ENCODE measurements at regions not wholly inside any gene's neighbourhood (a gene's known extent, or its start where the extent isn't known, plus 50 kb on each side); places are given as distances from the start of the nearest gene placed in this dataset.

DNA sequence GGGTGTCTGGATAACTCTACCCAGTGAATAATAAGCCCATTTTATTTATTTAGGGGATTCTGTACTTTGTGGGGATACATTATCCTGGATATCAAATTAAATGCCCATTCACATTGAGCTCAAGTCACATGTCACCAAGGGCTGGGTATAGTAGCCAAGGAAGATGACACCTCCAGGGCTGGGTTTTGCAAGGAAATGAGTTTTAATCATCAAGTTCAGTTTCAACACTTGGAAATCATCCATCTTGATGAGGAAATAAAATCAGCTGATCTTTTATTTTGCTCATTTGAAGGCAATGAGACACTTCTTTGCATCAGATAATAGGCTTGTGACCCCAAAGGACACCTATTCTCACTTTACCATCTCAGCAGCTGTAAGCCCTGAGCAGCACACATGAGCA lies 80.0 kb upstream of the TNR start:
- Histone ChIP-seq H3K36me3 (ENCODE audit: low read length) (no peaks in the 10 kb centered on the region), H4K20me1 (ENCODE audit: low read depth, low read length) (no peaks in the 10 kb centered on the region), H3K79me2 (ENCODE audit: insufficient read depth, low read length) (no peaks in the 10 kb centered on the region), H3F3A (ENCODE audit: insufficient read depth) (no peaks in the 10 kb centered on the region), H3K9ac (ENCODE audit: low read length) (no peak overlapping the region), H3K27ac (ENCODE audit: low read depth, low read length) (no peak overlapping the region), H3K4me3 (ENCODE audit: insufficient read depth, low read length, poor library complexity, severe bottlenecking) (no peak overlapping the region), H3K9me3 (ENCODE audit: insufficient read depth, low read length) (no peaks in the 10 kb centered on the region), H3K4me2 (ENCODE audit: low read depth, low read length, poor library complexity, severe bottlenecking) (no peak overlapping the region), H3K27me3 (ENCODE audit: low read length) (no peaks in the 10 kb centered on the region), H2AFZ (ENCODE audit: low read depth, low read length, severe bottlenecking) (no peak overlapping the region), H3K9me2 (replicated peaks; ENCODE audit: insufficient read depth, low read length) (no peaks in the 10 kb centered on the region)
- TF ChIP-seq, protein P1, sequence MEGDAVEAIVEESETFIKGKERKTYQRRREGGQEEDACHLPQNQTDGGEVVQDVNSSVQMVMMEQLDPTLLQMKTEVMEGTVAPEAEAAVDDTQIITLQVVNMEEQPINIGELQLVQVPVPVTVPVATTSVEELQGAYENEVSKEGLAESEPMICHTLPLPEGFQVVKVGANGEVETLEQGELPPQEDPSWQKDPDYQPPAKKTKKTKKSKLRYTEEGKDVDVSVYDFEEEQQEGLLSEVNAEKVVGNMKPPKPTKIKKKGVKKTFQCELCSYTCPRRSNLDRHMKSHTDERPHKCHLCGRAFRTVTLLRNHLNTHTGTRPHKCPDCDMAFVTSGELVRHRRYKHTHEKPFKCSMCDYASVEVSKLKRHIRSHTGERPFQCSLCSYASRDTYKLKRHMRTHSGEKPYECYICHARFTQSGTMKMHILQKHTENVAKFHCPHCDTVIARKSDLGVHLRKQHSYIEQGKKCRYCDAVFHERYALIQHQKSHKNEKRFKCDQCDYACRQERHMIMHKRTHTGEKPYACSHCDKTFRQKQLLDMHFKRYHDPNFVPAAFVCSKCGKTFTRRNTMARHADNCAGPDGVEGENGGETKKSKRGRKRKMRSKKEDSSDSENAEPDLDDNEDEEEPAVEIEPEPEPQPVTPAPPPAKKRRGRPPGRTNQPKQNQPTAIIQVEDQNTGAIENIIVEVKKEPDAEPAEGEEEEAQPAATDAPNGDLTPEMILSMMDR (IDR thresholded peaks at IDR 0.05; ENCODE audit: insufficient read depth, low read length, poor library complexity, severe bottlenecking) = no peak
- no peak for TF ChIP-seq EZH2phosphoT487 (conservative IDR thresholded peaks at IDR 0.05; ENCODE audit: low read length)

DNA sequence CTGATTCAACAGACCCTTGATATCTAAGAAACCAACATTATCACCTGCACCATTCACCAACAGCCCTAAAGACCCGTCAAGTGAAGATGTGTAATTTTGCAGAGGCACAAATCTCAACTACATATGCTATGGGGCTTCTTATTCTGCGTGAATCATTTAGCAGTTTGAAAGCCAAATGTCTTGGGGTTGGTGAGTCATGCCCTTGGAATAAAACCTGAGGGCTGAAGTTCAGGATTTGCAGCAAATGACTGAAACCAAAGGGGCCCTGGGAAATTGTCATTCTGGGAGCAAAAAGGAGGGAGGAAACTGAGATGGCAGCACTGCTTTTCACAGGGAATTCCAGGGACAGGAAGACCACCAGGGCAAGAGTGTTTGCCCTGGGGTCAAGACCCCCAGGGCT lies 79.2 kb upstream of the TNR start:
- Histone ChIP-seq H3K4me2 (ENCODE audit: low read depth, low read length, poor library complexity, severe bottlenecking) (no peak overlapping the region), H3F3A (ENCODE audit: insufficient read depth) (no peaks in the 10 kb centered on the region), H3K9ac (ENCODE audit: low read length) (no peak overlapping the region), H2AFZ (ENCODE audit: low read depth, low read length, severe bottlenecking) (no peak overlapping the region), H3K36me3 (ENCODE audit: low read length) (no peaks in the 10 kb centered on the region), H4K20me1 (ENCODE audit: low read depth, low read length) (no peaks in the 10 kb centered on the region), H3K27ac (ENCODE audit: low read depth, low read length) (no peak overlapping the region), H3K4me3 (ENCODE audit: insufficient read depth, low read length, poor library complexity, severe bottlenecking) (no peak overlapping the region), H3K9me3 (ENCODE audit: insufficient read depth, low read length) (no peaks in the 10 kb centered on the region), H3K79me2 (ENCODE audit: insufficient read depth, low read length) (no peaks in the 10 kb centered on the region), H3K27me3 (ENCODE audit: low read length) (no peaks in the 10 kb centered on the region), H3K9me2 (replicated peaks; ENCODE audit: insufficient read depth, low read length) (no peaks in the 10 kb centered on the region)
- no peak for TF ChIP-seq EZH2phosphoT487 (conservative IDR thresholded peaks at IDR 0.05; ENCODE audit: low read length)
- TF ChIP-seq, protein P1 (IDR thresholded peaks at IDR 0.05; ENCODE audit: insufficient read depth, low read length, poor library complexity, severe bottlenecking) = no peak

DNA sequence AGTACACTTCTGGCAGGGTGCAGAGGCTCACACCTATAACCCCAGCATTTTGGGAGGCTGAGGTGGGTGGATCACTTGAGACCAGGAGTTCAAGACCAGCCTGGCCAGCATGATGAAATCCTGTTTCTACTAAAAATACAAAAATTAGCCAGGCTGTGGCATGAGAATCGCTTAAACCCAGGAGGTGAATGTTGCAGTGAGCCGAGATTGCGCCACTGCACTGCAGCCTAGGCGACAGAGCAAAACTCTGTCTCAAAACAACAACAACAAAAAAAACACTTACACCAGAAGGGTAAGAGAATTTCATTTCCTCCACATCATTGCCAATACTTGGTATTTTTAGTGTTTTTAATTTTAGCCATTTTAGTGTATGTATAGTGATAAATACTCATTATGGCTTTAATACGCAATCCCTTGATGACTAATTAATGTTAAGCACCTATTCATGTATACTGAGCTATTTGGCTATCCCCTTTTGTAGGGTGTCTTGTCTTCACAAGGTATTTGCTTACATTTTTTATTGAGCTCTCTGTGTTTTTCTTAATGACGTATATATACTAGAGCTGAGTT lies 77.1 kb upstream of the TNR start:
- no peak for TF ChIP-seq EZH2phosphoT487 (conservative IDR thresholded peaks at IDR 0.05; ENCODE audit: low read length)
- TF ChIP-seq, protein P1 (IDR thresholded peaks at IDR 0.05; ENCODE audit: insufficient read depth, low read length, poor library complexity, severe bottlenecking) = no peak
- Histone ChIP-seq H3K9ac (ENCODE audit: low read length) (no peak overlapping the region), H3K9me3 (ENCODE audit: insufficient read depth, low read length) (no peaks in the 10 kb centered on the region)

More for the DNA sequence above, 77.1 kb upstream of the TNR start:
- no peak overlapping the region for H2AFZ ChIP-seq (ENCODE audit: low read depth, low read length, severe bottlenecking)
- H3F3A ChIP-seq (ENCODE audit: insufficient read depth) = no peaks in the 10 kb centered on the region
- H3K4me3 ChIP-seq (ENCODE audit: insufficient read depth, low read length, poor library complexity, severe bottlenecking) = no peak overlapping the region
- H3K36me3 ChIP-seq (ENCODE audit: low read length) = no peaks in the 10 kb centered on the region
- no peaks in the 10 kb centered on the region for H3K9me2 ChIP-seq (replicated peaks; ENCODE audit: insufficient read depth, low read length)
- no peaks in the 10 kb centered on the region for H4K20me1 ChIP-seq (ENCODE audit: low read depth, low read length)
- no peaks in the 10 kb centered on the region for H3K79me2 ChIP-seq (ENCODE audit: insufficient read depth, low read length)
- no peak overlapping the region for H3K4me2 ChIP-seq (ENCODE audit: low read depth, low read length, poor library complexity, severe bottlenecking)
- no peak overlapping the region for H3K27ac ChIP-seq (ENCODE audit: low read depth, low read length)
- H3K27me3 ChIP-seq (ENCODE audit: low read length) = no peaks in the 10 kb centered on the region

Measured in SU-DHL-6 (cell line).